Adipocyte (in vitro differentiated cells): ENCODE measurements at regions not wholly inside any gene's neighbourhood (a gene's known extent, or its start where the extent isn't known, plus 50 kb on each side); places are given as distances from the start of the nearest gene placed in this dataset.

Experiments
- DNase-seq: peaks from one replicate; pipeline ENCODE4 v3.0.0-alpha.2; 2015; ENCODE audit warnings: low read depth
- H3K27me3 ChIP-seq: replicated peaks from 2 replicates; pipeline ENCODE4 v1.7.0; 2013; ENCODE audit warnings: mild to moderate bottlenecking, low read length, moderate library complexity; ENCODE audit not compliant: control insufficient read depth, insufficient read depth
- H3K36me3 ChIP-seq: 2 replicates; pipeline ENCODE4 v1.7.0; 2013; ENCODE audit warnings: low read length, mild to moderate bottlenecking, moderate library complexity; ENCODE audit not compliant: control insufficient read depth, insufficient read depth, severe bottlenecking
- H3K4me1 ChIP-seq: 2 replicates; pipeline ENCODE4 v1.7.0; 2013; ENCODE audit warnings: mild to moderate bottlenecking, low read length, moderate library complexity; ENCODE audit not compliant: control insufficient read depth, insufficient read depth
- H3K4me3 ChIP-seq: 2 replicates; pipeline ENCODE4 v1.7.0; 2013; ENCODE audit warnings: mild to moderate bottlenecking, low read length, moderate library complexity
- H3K9ac ChIP-seq: 2 replicates; pipeline ENCODE4 v1.7.0; 2013; ENCODE audit warnings: mild to moderate bottlenecking, low read length, moderate library complexity
- H3K9me3 ChIP-seq: 2 replicates; pipeline ENCODE4 v1.7.0; 2013; ENCODE audit warnings: mild to moderate bottlenecking, low read length, moderate library complexity; ENCODE audit not compliant: control insufficient read depth

GRCh38 chr14:95380350-95381042 is 60.8 kb upstream of the CLMN start:
- no peak overlapping the region for H3K9ac ChIP-seq
- H3K4me3 ChIP-seq = no peak overlapping the region
- no peaks in the 10 kb centered on the region for H3K36me3 ChIP-seq
- H3K27me3 ChIP-seq = peaks cover 9% of the 10 kb centered on the region
- H3K9me3 ChIP-seq = peaks cover 44% of the 10 kb centered on the region
- no peak for DNase-seq
- H3K4me1 ChIP-seq = no peaks in the 10 kb centered on the region

- peaks cover 16% of the 10 kb centered on the region for H3K27me3 ChIP-seq
- no peak overlapping the region for H3K4me3 ChIP-seq
- no peaks in the 10 kb centered on the region for H3K36me3 ChIP-seq
- peaks cover 44% of the 10 kb centered on the region for H3K9me3 ChIP-seq
- no peak overlapping the region for H3K9ac ChIP-seq
- DNase-seq = no peak
- H3K4me1 ChIP-seq = no peaks in the 10 kb centered on the region
Observed at GRCh38 chr14:95379634-95380033, 59.9 kb upstream of the CLMN start.

- no peak overlapping the region for H3K9ac ChIP-seq
- H3K36me3 ChIP-seq = no peaks in the 10 kb centered on the region
- H3K27me3 ChIP-seq = peaks cover 31% of the 10 kb centered on the region
- H3K9me3 ChIP-seq = peaks cover 30% of the 10 kb centered on the region
- no peak overlapping the region for H3K4me3 ChIP-seq
- no peaks in the 10 kb centered on the region for H3K4me1 ChIP-seq
- no peak for DNase-seq
Observed at GRCh38 chr14:95375539-95376109, 55.9 kb upstream of the CLMN start.

- no peak for DNase-seq
Observed at GRCh38 chr14:95374239-95374997, 54.7 kb upstream of the CLMN start.

GRCh38 chr14:95370076-95370475 is 50.4 kb upstream of the CLMN start:
- Histone ChIP-seq H3K4me3 (no peak overlapping the region), H3K36me3 (no peaks in the 10 kb centered on the region), H3K9me3 (no peaks in the 10 kb centered on the region), H3K9ac (no peak overlapping the region), H3K4me1 (peaks cover 19% of the 10 kb centered on the region), H3K27me3 (peaks cover 28% of the 10 kb centered on the region)
- DNase-seq = no peak

More at GRCh38 chr14:95374239-95374997, 54.7 kb upstream of the CLMN start:
- peaks cover 40% of the 10 kb centered on the region for H3K27me3 ChIP-seq
- H3K9me3 ChIP-seq = peaks cover 18% of the 10 kb centered on the region
- H3K9ac ChIP-seq = no peak overlapping the region
- H3K4me1 ChIP-seq = no peaks in the 10 kb centered on the region
- no peak overlapping the region for H3K4me3 ChIP-seq
- no peaks in the 10 kb centered on the region for H3K36me3 ChIP-seq
